ENCODE measurements at regions not wholly inside any gene's neighbourhood (a gene's known extent, or its start where the extent isn't known, plus 50 kb on each side); places are given as distances from the start of the nearest gene placed in this dataset.
A peak's percentile ranks its signal among the peaks of the same experiment; 100 is the strongest.

DNA sequence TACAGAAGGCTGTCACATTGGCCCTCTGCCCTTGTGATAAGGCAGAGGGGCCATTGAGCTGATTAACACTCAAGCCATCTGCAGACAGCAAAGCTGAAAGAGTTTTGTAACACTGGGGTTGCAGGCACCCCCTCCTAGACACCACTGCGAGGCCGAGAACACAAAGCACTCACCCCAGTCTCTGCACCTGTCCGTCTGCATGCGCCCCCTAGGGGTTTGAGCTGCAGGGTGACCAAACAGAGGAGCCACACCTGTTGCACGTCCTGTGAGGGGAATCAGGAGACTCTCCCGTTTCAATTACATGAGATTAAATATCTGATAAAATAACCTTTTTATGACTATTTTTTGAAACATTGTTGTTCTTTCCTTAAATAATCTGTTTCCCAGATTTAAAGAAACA lies 1180.4 kb downstream of the CDH9 start:
- Histone ChIP-seq H3K4me3 (no peak overlapping the region), H3K4me1 (no peaks in the 10 kb centered on the region), H3K36me3 (no peaks in the 10 kb centered on the region), H3K27ac (no peak overlapping the region), H3K27me3 (no peaks in the 10 kb centered on the region), H3K9me3 (no peaks in the 10 kb centered on the region)
- DNase-seq, result no peak
- ATAC-seq, result no peak
- WGBS, 2 donors, result 24 to 30% methylated on average over 6 of the region's 6 CpGs
- TF ChIP-seq, protein P1, sequence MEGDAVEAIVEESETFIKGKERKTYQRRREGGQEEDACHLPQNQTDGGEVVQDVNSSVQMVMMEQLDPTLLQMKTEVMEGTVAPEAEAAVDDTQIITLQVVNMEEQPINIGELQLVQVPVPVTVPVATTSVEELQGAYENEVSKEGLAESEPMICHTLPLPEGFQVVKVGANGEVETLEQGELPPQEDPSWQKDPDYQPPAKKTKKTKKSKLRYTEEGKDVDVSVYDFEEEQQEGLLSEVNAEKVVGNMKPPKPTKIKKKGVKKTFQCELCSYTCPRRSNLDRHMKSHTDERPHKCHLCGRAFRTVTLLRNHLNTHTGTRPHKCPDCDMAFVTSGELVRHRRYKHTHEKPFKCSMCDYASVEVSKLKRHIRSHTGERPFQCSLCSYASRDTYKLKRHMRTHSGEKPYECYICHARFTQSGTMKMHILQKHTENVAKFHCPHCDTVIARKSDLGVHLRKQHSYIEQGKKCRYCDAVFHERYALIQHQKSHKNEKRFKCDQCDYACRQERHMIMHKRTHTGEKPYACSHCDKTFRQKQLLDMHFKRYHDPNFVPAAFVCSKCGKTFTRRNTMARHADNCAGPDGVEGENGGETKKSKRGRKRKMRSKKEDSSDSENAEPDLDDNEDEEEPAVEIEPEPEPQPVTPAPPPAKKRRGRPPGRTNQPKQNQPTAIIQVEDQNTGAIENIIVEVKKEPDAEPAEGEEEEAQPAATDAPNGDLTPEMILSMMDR (IDR thresholded peaks at IDR 0.05), result no peak
- FAIRE-seq, result no peak
- intact Hi-C loops (cut with DNase I), result no loop called here

DNA sequence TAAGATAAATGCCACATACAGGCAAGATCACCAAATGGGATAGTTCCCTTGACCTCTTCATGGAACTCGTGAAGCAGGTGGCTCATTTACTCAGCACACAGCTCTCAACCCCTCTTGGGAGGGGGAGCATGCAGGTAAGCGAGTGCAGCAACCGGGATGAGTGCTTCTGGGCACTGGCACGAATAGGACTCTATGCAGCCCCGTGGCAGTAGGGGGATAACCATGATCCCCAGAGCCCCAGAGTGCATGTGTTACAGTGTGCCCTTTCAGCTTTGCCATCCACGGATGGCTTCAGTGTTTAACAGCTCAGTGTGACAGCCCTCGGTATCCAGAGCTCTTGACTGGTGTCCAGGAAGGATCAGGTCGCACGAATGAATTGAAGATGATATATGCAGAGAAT lies 1187.1 kb downstream of the CDH9 start:
- WGBS, 2 donors, result 50 to 66% methylated on average over 9 of the region's 9 CpGs
- no peaks in the 10 kb centered on the region for H3K36me3 ChIP-seq
- H3K4me1 ChIP-seq, result no peaks in the 10 kb centered on the region
- H3K9me3 ChIP-seq, result no peaks in the 10 kb centered on the region
- intact Hi-C loops (cut with DNase I), result no loop called here
- no peak for ATAC-seq
- no peaks in the 10 kb centered on the region for H3K27me3 ChIP-seq
- H3K27ac ChIP-seq, result no peak overlapping the region
- TF ChIP-seq, protein P1 (IDR thresholded peaks at IDR 0.05), result no peak
- no peak overlapping the region for H3K4me3 ChIP-seq
- no peak for DNase-seq
- no peak for FAIRE-seq

DNA sequence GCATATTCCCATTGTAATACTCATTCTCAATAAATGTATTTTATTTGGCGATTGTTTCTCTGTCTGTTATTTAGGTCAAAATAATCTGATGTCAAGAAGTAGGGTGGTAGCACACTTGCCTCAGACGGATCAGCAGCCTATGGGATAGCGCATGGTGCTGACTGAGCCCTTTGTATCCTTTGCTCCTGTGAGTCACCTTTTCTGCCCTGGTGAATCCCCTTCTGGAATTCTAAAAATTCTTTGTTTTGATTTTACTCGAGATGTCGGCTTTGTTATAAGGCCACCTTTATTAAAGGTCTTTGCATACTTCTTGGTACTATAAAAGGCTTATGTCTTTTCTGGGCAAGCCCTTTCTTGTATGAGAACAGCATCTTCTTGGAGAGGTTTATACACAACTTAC lies 1187.8 kb downstream of the CDH9 start:
- ATAC-seq (no peak), FAIRE-seq (no peak), DNase-seq (no peak)
- no peak overlapping the region for H3K4me3 ChIP-seq
- no peaks in the 10 kb centered on the region for H3K4me1 ChIP-seq
- no peaks in the 10 kb centered on the region for H3K27me3 ChIP-seq
- 49 to 55% methylated on average over 5 of the region's 5 CpGs for WGBS, 2 donors
- H3K27ac ChIP-seq, result no peak overlapping the region
- H3K36me3 ChIP-seq, result no peaks in the 10 kb centered on the region
- no peaks in the 10 kb centered on the region for H3K9me3 ChIP-seq
- intact Hi-C loops (cut with DNase I), result no loop called here
- TF ChIP-seq, protein P1 (IDR thresholded peaks at IDR 0.05), result no peak

DNA sequence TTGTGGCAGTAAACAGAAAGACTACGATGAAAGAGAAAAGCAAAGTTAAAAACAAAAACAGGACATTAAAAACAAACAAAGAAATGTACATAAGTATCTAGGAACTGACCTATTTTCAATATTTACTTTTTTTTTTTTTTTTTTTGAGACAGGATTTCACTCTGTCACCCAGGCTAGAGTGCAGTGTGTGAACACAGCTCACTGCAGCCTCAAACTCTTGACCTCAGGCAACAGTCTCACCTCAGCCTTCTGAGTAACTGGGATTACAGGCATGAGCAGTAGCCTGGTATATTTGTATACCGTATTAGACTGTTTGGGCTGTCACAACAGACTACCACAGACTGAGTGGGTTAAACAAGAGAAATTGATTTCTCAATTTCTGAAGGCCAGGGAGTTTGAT lies 1189.1 kb downstream of the CDH9 start:
- DNase-seq (no peak), ATAC-seq (no peak), FAIRE-seq (no peak)
- no peaks in the 10 kb centered on the region for H3K9me3 ChIP-seq
- no peak overlapping the region for H3K27ac ChIP-seq
- 24 to 29% methylated on average over 2 of the region's 2 CpGs for WGBS, 2 donors
- TF ChIP-seq, protein P1 (IDR thresholded peaks at IDR 0.05), result no peak
- no peaks in the 10 kb centered on the region for H3K27me3 ChIP-seq
- H3K4me3 ChIP-seq, result no peak overlapping the region
- intact Hi-C loops (cut with DNase I), result no loop called here
- H3K4me1 ChIP-seq, result no peaks in the 10 kb centered on the region
- H3K36me3 ChIP-seq, result no peaks in the 10 kb centered on the region

DNA sequence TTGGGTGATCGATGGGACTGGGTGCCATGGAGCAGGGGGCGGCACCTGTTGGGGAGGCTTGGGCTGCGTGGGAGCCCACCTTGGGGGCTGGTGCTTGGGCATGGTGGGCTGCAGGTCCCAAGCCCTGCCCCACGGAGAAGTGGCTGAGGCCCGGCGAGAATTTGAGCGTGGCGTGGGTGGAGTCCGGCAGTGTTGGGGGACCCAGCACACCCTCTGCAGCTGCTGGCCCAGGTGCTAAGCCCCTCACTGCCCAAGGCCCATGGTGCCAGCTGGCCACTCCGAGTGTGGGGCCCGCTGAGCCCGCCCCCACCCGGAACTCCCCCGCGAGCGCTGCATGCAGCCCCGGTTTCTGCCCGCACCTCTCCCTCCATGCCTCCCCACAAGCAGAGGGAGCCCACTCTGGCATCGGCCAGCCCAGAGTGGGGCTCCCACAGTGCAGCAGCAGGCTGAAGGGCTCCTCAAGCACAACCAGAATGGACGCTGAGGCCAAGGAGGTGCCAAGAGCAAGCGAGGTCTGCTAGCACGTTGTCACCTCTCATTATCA lies 1178.6 kb upstream of the CDH10 start:
- H3K4me1 ChIP-seq, result no peaks in the 10 kb centered on the region
- no peaks in the 10 kb centered on the region for H3K9me3 ChIP-seq
- H3K36me3 ChIP-seq, result no peaks in the 10 kb centered on the region
- DNase-seq, result peak in 1 of 6 donors; percentile 35
- TF ChIP-seq, protein P1 (IDR thresholded peaks at IDR 0.05), result no peak
- H3K27ac ChIP-seq, result no peak overlapping the region
- ATAC-seq, result no peak
- no peak overlapping the region for H3K4me3 ChIP-seq
- 85 to 90% methylated on average over 22 of the region's 22 CpGs for WGBS, 2 donors
- H3K27me3 ChIP-seq, result no peaks in the 10 kb centered on the region
- intact Hi-C loops (cut with DNase I), result no loop called here
- FAIRE-seq, result no peak

Measured in pancreas (tissue), 10 donors.